K562 (cell line): ENCODE measurements at regions not wholly inside any gene's neighbourhood (a gene's known extent, or its start where the extent isn't known, plus 50 kb on each side); places are given as distances from the start of the nearest gene placed in this dataset.

Experiments used
- ATAC-seq: fragments of 200-7000 bp; cut with Tn5 transposase; 3 replicates; pipeline ENCODE4 v1.9.1; 2020; ENCODE audit warnings: moderate library complexity
- BruUV-seq: library from RNA; stranded (reverse); fragments of 400-500 nt; replicated peaks from 2 replicates; lab custom pipeline; 2021; lab: Mats Ljungman, UMichigan
- CTCF ChIA-PET: fragments of 300-600 bp; formaldehyde crosslinking; extraction: SDS; loops from one replicate; lab custom pipeline; 2021; ENCODE audit warnings: low intra/inter-chr PET ratio; lab: Yijun Ruan, JAX
- POLR2A ChIA-PET: fragments of 300-600, 350-650 bp; sonication (Branson Sonifier 250); formaldehyde crosslinking; extraction: SDS; loops from one replicate; lab custom pipeline; 2021; ENCODE audit warnings: antibody characterized with exemption, inconsistent platforms; lab: Yijun Ruan, JAX
- DNase-seq, 4 experiments: peaks; one replicate each; pipeline versions ENCODE4 v3.0.0 to v3.0.0-alpha.2; 2011 to 2018; ENCODE audit warnings: low spot score in 3 of 4, mixed read lengths in 3 of 4; ENCODE audit errors: extremely low read depth in 1 of 4
- FAIRE-seq: peaks from 2 replicates; lab custom pipeline; 2011; peaks lifted over from hg19 to GRCh38; lab: Jason Lieb, UNC
- H2AFZ ChIP-seq: 2 replicates; pipeline ENCODE4 v1.6.0; 2011; ENCODE audit warnings: low read depth, low read length, control low read depth, inconsistent platforms
- H3K27ac ChIP-seq: fragments of 200-600 bp; 3 replicates; pipeline ENCODE4 v1.8.0; 2011; ENCODE audit warnings: low read depth, mild to moderate bottlenecking, control low read depth, inconsistent platforms, low read length, moderate library complexity, mixed read lengths; ENCODE audit errors: extremely low read depth
- H3K27me3 ChIP-seq, 2 experiments: fragments of 300-600 bp in 1 of 2; 2 replicates in 1 of 2; 3 replicates in 1 of 2; pipeline versions ENCODE4 v1.6.0 to v1.8.0; 2011; ENCODE audit warnings: inconsistent platforms in 2 of 2, low read length in 2 of 2, mild to moderate bottlenecking in 1 of 2, mixed read lengths in 1 of 2, moderate library complexity in 1 of 2; ENCODE audit not compliant: control insufficient read depth in 2 of 2, insufficient read depth in 2 of 2
- H3K36me3 ChIP-seq: fragments of 300-600 bp; 3 replicates; pipeline ENCODE4 v1.8.0; 2011; ENCODE audit warnings: mild to moderate bottlenecking, low read length, inconsistent platforms; ENCODE audit not compliant: control insufficient read depth, insufficient read depth
- H3K4me1 ChIP-seq, 2 experiments: fragments of 200-600 bp in 1 of 2; replicated peaks in 1 of 2; 2 replicates in 1 of 2; 3 replicates in 1 of 2; pipeline versions ENCODE4 v1.5.1 to v1.8.0; 2011; ENCODE audit warnings: inconsistent platforms in 2 of 2, low read length in 2 of 2, mild to moderate bottlenecking in 1 of 2, mixed read lengths in 1 of 2, moderate library complexity in 1 of 2; ENCODE audit not compliant: control insufficient read depth in 2 of 2, insufficient read depth in 2 of 2
- H3K4me2 ChIP-seq: 2 replicates; pipeline ENCODE4 v1.6.1; 2011; ENCODE audit warnings: low read length, control low read depth, inconsistent platforms, mixed read lengths; ENCODE audit not compliant: insufficient read depth
- H3K4me3 ChIP-seq: fragments of 200-600 bp; sonication (generic), shearing (Covaris generic); 2 replicates; pipeline ENCODE4 v1.5.1; 2016; ENCODE audit warnings: control low read depth, inconsistent platforms
- H3K79me2 ChIP-seq: fragments of 200-600 bp; 3 replicates; pipeline ENCODE4 v1.8.0; 2011; ENCODE audit warnings: low read length, inconsistent platforms; ENCODE audit not compliant: control insufficient read depth, insufficient read depth
- H3K9ac ChIP-seq, 2 experiments: 2 replicates each; pipeline versions ENCODE4 v1.6.0 to v1.6.1; 2011; ENCODE audit warnings: low read depth in 2 of 2, low read length in 2 of 2, control low read depth in 1 of 2, inconsistent platforms in 1 of 2, mild to moderate bottlenecking in 1 of 2, mixed read lengths in 1 of 2; ENCODE audit not compliant: insufficient read depth in 1 of 2
- H3K9me1 ChIP-seq: one replicate; pipeline ENCODE4 v1.6.0; 2011; ENCODE audit warnings: inconsistent platforms, mild to moderate bottlenecking, low read length, moderate library complexity; ENCODE audit not compliant: control insufficient read depth, insufficient read depth
- H3K9me3 ChIP-seq: replicated peaks from 2 replicates; pipeline ENCODE4 v1.5.1; 2011; ENCODE audit warnings: low read depth, low read length, inconsistent platforms; ENCODE audit not compliant: control insufficient read depth, insufficient read depth
- H4K20me1 ChIP-seq: replicated peaks from 2 replicates; pipeline ENCODE4 v1.6.1; 2011; ENCODE audit warnings: low read length, inconsistent platforms, mixed read lengths; ENCODE audit not compliant: control insufficient read depth, insufficient read depth
- C11orf30 ChIP-seq: fragments of 450-650 bp; IDR thresholded peaks from 2 replicates; pipeline ENCODE4 v1.6.1; 2016; ENCODE audit warnings: low read depth, mild to moderate bottlenecking
- ELF2 ChIP-seq: fragments of 250-450 bp; sonication (Bioruptor Pico); IDR thresholded peaks from 2 replicates; pipeline ENCODE4 v1.5.0; 2021; ENCODE audit warnings: mild to moderate bottlenecking
- ELF4 ChIP-seq: fragments of 450-650 bp; formaldehyde crosslinking; IDR thresholded peaks from 2 replicates; pipeline ENCODE4 v1.4.0; 2022; ENCODE audit warnings: missing genetic modification characterization
- ETV1 ChIP-seq: fragments of 450-650 bp; conservative IDR thresholded peaks from 2 replicates; pipeline ENCODE4 v1.6.1; 2016; ENCODE audit warnings: missing genetic modification characterization, control low read depth, low read depth, missing compliant biosample characterization
- FIP1L1 ChIP-seq: fragments of 200-400 bp; formaldehyde crosslinking; IDR thresholded peaks from 2 replicates; pipeline ENCODE4 v1.6.1; 2018; ENCODE audit warnings: mild to moderate bottlenecking, low read depth, low read length; ENCODE audit not compliant: poor library complexity, severe bottlenecking
- MTF1 ChIP-seq: fragments of 250-450 bp; sonication (Bioruptor Pico); IDR thresholded peaks from 2 replicates; pipeline ENCODE4 v1.9.0; 2021; ENCODE audit warnings: moderate library complexity, mild to moderate bottlenecking, inconsistent platforms, borderline replicate concordance
- NRF1 ChIP-seq, 2 experiments: fragments of 450-650 bp; IDR thresholded peaks in 1 of 2; conservative IDR thresholded peaks in 1 of 2; 2 replicates each; pipeline ENCODE4 v1.6.1; 2014; ENCODE audit warnings: mild to moderate bottlenecking in 2 of 2
- SIRT6 ChIP-seq: IDR thresholded peaks from one replicate; pipeline ENCODE4 v1.6.1; 2012; ENCODE audit warnings: low read depth, mild to moderate bottlenecking, control low read depth, inconsistent platforms, low read length, moderate library complexity
- TRIM24 ChIP-seq, 2 experiments: fragments of 450-650 bp; IDR thresholded peaks; 2 replicates each; pipeline ENCODE4 v1.6.1; 2016
- ZBTB8A ChIP-seq: fragments of 450-650 bp; IDR thresholded peaks from 2 replicates; pipeline ENCODE4 v1.6.1; 2018; ENCODE audit warnings: mild to moderate bottlenecking, moderate library complexity; ENCODE audit not compliant: partially characterized antibody
- ZNF12 ChIP-seq: sonication (generic); formaldehyde crosslinking; IDR thresholded peaks from 2 replicates; pipeline ENCODE4 v1.4.0; 2020; ENCODE audit warnings: mild to moderate bottlenecking, missing genetic modification reagents
- ZNF699 ChIP-seq: fragments of 250-450 bp; sonication (Bioruptor Pico); IDR thresholded peaks from 2 replicates; pipeline ENCODE4 v1.8.0; 2021; ENCODE audit warnings: mild to moderate bottlenecking, moderate library complexity; ENCODE audit not compliant: insufficient replicate concordance
- WGBS: fragments of 100-300 bp; shearing (Covaris generic); methylation state at CpG from one replicate; pipeline ENCODE4 v1.1.6; 2016; ENCODE audit warnings: low coverage, mixed read lengths; ENCODE audit not compliant: insufficient coverage; ENCODE audit errors: missing lambda C conversion rate; 5-methylcytosine and 5-hydroxymethylcytosine counted together
- in situ Hi-C: fragments of 300-500 bp; cut with MboI; formaldehyde crosslinking; loops from 4 replicates; pipeline ENCODE4 v1.15.0; 2018; ENCODE audit warnings: inconsistent platforms, mixed read lengths
- intact Hi-C: fragments of 100-400 bp; cut with micrococcal nuclease; formaldehyde crosslinking; loops from 2 replicates; pipeline ENCODE4 v1.14.2; 2022
- TF ChIP-seq, protein P1 (sequence below): fragments of 250-450 bp; sonication (Bioruptor Pico); IDR thresholded peaks from 2 replicates; pipeline ENCODE4 v1.5.0; 2020; ENCODE audit warnings: mild to moderate bottlenecking
- TF ChIP-seq, protein P2 (sequence below): sonication (generic); formaldehyde crosslinking; IDR thresholded peaks from 2 replicates; pipeline ENCODE4 v1.8.1; 2022; ENCODE audit warnings: missing genetic modification reagents

DNA sequence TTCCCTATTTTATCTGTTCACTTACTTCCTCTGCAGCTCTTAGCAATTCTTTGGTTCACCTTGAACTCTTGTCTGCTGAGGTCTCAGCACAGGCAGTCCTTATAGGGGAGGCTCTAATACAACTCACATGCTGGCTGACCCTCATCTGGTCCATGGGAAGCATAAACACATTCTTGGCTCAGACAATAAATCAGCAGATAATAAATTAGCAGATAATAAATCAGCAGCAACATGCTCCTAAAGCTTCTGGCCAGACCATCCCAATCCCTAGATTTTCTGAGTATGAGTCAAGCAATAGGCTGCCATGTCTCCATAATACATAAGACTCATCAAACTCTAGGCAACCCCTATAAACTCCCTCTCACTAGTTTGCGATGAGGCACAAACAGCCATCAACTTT lies 208.6 kb upstream of the STEAP4 start:
- FAIRE-seq = no peak
- Histone ChIP-seq H4K20me1 (no peaks in the 10 kb centered on the region), H3K9ac (no peak overlapping the region), H3K4me3 (no peak overlapping the region), H3K9me3 (no peaks in the 10 kb centered on the region), H3K79me2 (no peaks in the 10 kb centered on the region)
- WGBS = 0% methylated on average over 1 of the region's 1 CpG
- in situ Hi-C loops = no loop called here
- BruUV-seq = no TSS peak
- TF ChIP-seq ELF2 (CRISPR knock-in tag) = no peak
- no peak for TF ChIP-seq MTF1 (CRISPR knock-in tag)
- TF ChIP-seq NRF1 (conservative IDR thresholded peaks at IDR 0.05 in 1 of 2, IDR thresholded peaks at IDR 0.05 in 1 of 2) = no peak
- TF ChIP-seq, all 486 proteins: peak for 0
- CTCF ChIA-PET = no interaction called here
- H3K4me2 ChIP-seq = no peak overlapping the region
- no peaks in the 10 kb centered on the region for H3K4me1 ChIP-seq
- intact Hi-C loops = no loop called here
- H3K27me3 ChIP-seq = no peaks in the 10 kb centered on the region
- ATAC-seq (no peak), DNase-seq (no peak)
- POLR2A ChIA-PET = no interaction called here
- no peak overlapping the region for H2AFZ ChIP-seq
- H3K27ac ChIP-seq = no peak overlapping the region
- H3K36me3 ChIP-seq = no peaks in the 10 kb centered on the region
- no peaks in the 10 kb centered on the region for H3K9me1 ChIP-seq

DNA sequence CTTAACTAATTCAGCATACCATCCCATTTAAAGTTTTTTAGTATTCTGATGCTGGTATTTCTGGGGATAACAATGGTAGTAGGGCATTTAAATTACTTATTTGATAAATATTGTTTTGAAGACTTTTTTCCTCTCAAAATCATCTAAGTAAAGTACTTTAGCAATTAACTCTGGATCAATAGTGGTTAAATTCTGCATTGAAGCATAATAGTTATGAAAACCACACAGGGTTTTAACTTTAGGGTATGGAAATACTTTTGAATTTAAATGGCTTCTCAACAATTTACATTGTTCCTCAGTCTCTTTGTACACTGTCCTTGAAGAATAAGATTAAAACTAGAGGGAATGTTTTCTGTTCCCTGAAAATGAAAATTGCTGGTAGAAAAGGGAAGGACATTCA lies 202.6 kb upstream of the STEAP4 start:
- H2AFZ ChIP-seq = no peak overlapping the region
- H3K4me1 ChIP-seq = no peaks in the 10 kb centered on the region
- no peak for DNase-seq
- CTCF ChIA-PET = no interaction called here
- H3K4me2 ChIP-seq = no peak overlapping the region
- POLR2A ChIA-PET = no interaction called here
- H3K79me2 ChIP-seq = no peaks in the 10 kb centered on the region
- ATAC-seq = no peak
- no peak overlapping the region for H3K9ac ChIP-seq
- no peaks in the 10 kb centered on the region for H4K20me1 ChIP-seq
- TF ChIP-seq C11orf30 (no peak), TRIM24 (IDR thresholded peaks at IDR 0.05) (no peak), ELF2 (CRISPR knock-in tag) (no peak), ZNF12 (CRISPR knock-in tag) (no peak), ZBTB8A (no peak), ETV1 (no peak), ZNF699 (CRISPR knock-in tag) (no peak), FIP1L1 (no peak), ELF4 (CRISPR knock-in tag) (no peak), SIRT6 (no peak)
- TF ChIP-seq, protein P1, sequence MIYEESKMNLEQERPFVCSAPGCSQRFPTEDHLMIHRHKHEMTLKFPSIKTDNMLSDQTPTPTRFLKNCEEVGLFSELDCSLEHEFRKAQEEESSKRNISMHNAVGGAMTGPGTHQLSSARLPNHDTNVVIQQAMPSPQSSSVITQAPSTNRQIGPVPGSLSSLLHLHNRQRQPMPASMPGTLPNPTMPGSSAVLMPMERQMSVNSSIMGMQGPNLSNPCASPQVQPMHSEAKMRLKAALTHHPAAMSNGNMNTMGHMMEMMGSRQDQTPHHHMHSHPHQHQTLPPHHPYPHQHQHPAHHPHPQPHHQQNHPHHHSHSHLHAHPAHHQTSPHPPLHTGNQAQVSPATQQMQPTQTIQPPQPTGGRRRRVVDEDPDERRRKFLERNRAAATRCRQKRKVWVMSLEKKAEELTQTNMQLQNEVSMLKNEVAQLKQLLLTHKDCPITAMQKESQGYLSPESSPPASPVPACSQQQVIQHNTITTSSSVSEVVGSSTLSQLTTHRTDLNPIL (CRISPR knock-in tag) = no peak
- TF ChIP-seq, protein P2, sequence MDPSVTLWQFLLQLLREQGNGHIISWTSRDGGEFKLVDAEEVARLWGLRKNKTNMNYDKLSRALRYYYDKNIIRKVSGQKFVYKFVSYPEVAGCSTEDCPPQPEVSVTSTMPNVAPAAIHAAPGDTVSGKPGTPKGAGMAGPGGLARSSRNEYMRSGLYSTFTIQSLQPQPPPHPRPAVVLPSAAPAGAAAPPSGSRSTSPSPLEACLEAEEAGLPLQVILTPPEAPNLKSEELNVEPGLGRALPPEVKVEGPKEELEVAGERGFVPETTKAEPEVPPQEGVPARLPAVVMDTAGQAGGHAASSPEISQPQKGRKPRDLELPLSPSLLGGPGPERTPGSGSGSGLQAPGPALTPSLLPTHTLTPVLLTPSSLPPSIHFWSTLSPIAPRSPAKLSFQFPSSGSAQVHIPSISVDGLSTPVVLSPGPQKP (CRISPR knock-in tag) = no peak
- intact Hi-C loops (no loop called here), in situ Hi-C loops (no loop called here)
- BruUV-seq = no TSS peak
- FAIRE-seq = no peak
- H3K4me3 ChIP-seq = no peak overlapping the region
- H3K27me3 ChIP-seq = no peaks in the 10 kb centered on the region
- no peak overlapping the region for H3K27ac ChIP-seq
- no peaks in the 10 kb centered on the region for H3K36me3 ChIP-seq
- H3K9me1 ChIP-seq = no peaks in the 10 kb centered on the region
- no peaks in the 10 kb centered on the region; the same call in 1 of the 2 replicates for H3K9me3 ChIP-seq
